HAP-1 (cell line): ENCODE measurements at regions not wholly inside any gene's neighbourhood (a gene's known extent, or its start where the extent isn't known, plus 50 kb on each side); places are given as distances from the start of the nearest gene placed in this dataset.
"Not testable (repeated sequence)": the region's sequence is repeated elsewhere in the genome, so short reads cannot be mapped to it uniquely, and the experiment has no call there.

Experiments used
- DNase-seq, 2 experiments: peaks; one replicate each; pipeline ENCODE4 v3.0.0-alpha.2; 2016 to 2020; ENCODE audit warnings: low spot score in 2 of 2
- H3K27me3 ChIP-seq: fragments of 250-450 bp; sonication (Bioruptor Pico); 2 replicates; pipeline ENCODE4 v1.5.1; 2020; ENCODE audit warnings: low read depth, mild to moderate bottlenecking, moderate library complexity
- H3K36me3 ChIP-seq: fragments of 250-450 bp; sonication (Bioruptor Pico); replicated peaks from 2 replicates; pipeline ENCODE4 v1.5.1; 2020; ENCODE audit warnings: mild to moderate bottlenecking
- H3K4me1 ChIP-seq: fragments of 250-450 bp; sonication (Bioruptor Pico); 2 replicates; pipeline ENCODE4 v1.5.1; 2020; ENCODE audit warnings: mild to moderate bottlenecking
- H3K4me3 ChIP-seq: fragments of 250-450 bp; sonication (Bioruptor Pico); 2 replicates; pipeline ENCODE4 v1.5.1; 2020; ENCODE audit warnings: mild to moderate bottlenecking, moderate library complexity
- H3K9me3 ChIP-seq: fragments of 250-450 bp; sonication (Bioruptor Pico); 2 replicates; pipeline ENCODE4 v1.5.1; 2020; ENCODE audit warnings: mild to moderate bottlenecking, moderate library complexity
- in situ Hi-C: fragments of 300-500 bp; cut with MboI; formaldehyde crosslinking; loops from 3 replicates; pipeline ENCODE4 v1.14.3; 2020; ENCODE audit warnings: low sequenced_read_pairs, inconsistent platforms, mixed read lengths

GRCh38 chr9:65441324-65441920, 156.4 kb upstream of the FOXD4L5 start:
- DNase-seq, H3K4me3 ChIP-seq, in situ Hi-C loops: not testable (repeated sequence)

GRCh38 chr9:65437724-65438123, 152.7 kb upstream of the FOXD4L5 start:
- no peak for DNase-seq

More at GRCh38 chr9:65441324-65441920, 156.4 kb upstream of the FOXD4L5 start:
- not testable (repeated sequence) for H3K27me3 ChIP-seq, H3K9me3 ChIP-seq, H3K4me1 ChIP-seq, H3K36me3 ChIP-seq

DNA sequence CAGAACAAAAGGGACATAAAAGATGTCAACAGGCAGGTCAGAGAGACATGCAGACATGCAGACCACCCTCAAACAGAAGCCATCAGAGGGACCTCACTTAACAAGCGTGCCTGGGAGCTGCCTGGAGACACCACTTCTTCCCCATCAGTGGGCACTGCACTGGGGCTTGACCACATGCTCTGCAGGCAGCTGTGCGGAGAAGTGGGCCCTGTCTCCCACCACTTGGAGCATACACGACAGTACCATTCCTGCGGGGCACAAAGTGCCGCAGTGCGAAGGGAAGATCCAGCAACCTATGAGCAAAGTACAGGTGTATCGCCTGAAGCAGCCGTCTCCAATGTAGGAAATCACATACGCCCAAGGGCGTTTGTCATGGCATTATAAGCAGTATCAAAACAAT, 150.5 kb upstream of the FOXD4L5 start:
- no peak for DNase-seq
- H3K36me3 ChIP-seq = no peaks in the 10 kb centered on the region
- H3K4me1 ChIP-seq = no peaks in the 10 kb centered on the region
- no peak overlapping the region for H3K4me3 ChIP-seq
- in situ Hi-C loops = no loop called here
- no peaks in the 10 kb centered on the region for H3K27me3 ChIP-seq
- H3K9me3 ChIP-seq = no peaks in the 10 kb centered on the region

More at GRCh38 chr9:65437724-65438123, 152.7 kb upstream of the FOXD4L5 start:
- H3K4me3 ChIP-seq = no peak overlapping the region
- no peaks in the 10 kb centered on the region for H3K9me3 ChIP-seq
- no peaks in the 10 kb centered on the region for H3K4me1 ChIP-seq
- H3K36me3 ChIP-seq = no peaks in the 10 kb centered on the region
- in situ Hi-C loops = no loop called here
- H3K27me3 ChIP-seq = no peaks in the 10 kb centered on the region

DNA sequence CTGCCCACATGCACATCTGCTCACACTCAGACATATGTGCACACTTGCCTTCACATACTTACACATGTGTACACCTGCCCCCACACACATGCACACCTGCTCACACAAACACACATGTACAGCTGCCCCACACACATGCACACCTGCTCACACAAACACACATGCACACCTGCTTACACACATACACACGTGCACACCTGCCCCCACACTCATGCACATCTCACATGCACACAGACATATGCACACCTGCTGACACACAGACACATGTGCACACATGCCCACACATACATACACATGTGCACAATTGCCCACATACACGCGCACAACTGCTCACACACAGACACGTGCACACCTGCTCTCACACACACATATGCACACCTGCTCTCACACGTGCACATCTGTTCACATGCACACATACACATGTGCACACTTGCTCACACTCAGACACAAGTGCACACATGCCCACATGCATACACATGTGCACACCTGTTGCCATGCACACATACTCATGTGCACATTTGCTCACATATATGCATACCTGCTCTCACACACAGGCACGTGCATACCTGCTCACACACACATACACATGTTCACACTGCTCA, 147.8 kb upstream of the FOXD4L5 start:
- H3K4me1 ChIP-seq = no peaks in the 10 kb centered on the region
- no peaks in the 10 kb centered on the region for H3K36me3 ChIP-seq
- in situ Hi-C loops = no loop called here
- DNase-seq = no peak
- no peaks in the 10 kb centered on the region for H3K9me3 ChIP-seq
- H3K4me3 ChIP-seq = no peak overlapping the region
- no peaks in the 10 kb centered on the region for H3K27me3 ChIP-seq

DNA sequence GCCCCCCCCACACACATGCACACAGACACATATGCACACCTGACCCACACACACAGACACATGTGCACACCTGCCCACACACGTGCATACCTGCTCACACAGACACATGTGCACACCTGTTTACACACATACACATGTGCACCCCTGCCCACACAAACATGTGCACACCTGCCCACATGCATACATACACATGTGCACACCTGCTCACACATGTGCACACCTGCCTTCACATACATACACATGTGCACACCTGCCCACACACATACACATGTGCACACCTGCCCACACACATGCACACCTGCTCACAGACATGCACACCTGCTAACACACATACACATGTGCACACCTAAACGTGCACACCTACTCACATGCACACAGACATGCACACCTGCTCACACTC, 147.0 kb upstream of the FOXD4L5 start:
- H3K4me3 ChIP-seq = no peak overlapping the region
- H3K36me3 ChIP-seq = no peaks in the 10 kb centered on the region
- no peak for DNase-seq
- H3K27me3 ChIP-seq = no peaks in the 10 kb centered on the region
- H3K9me3 ChIP-seq = no peaks in the 10 kb centered on the region
- no peaks in the 10 kb centered on the region for H3K4me1 ChIP-seq
- in situ Hi-C loops = no loop called here

DNA sequence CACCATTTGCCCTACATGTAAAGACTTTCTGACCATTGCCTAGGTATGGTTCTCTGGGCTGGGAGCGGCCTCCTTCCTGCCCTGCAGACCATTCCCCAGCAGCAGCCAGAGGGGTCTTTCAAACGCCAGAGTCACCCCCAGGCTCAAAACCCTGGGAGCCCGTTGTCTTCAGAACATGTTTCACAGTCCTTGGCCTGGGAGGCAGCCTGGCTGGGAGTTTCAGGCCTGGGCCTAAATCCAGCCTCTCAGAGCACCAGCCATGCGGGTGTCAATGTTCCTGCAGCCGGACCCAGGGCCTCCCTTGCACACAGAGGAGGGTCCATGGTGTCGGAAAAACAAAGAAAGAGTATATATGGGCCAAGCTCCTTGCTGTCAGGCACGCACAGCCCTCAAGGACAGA, 145.2 kb upstream of the FOXD4L5 start:
- in situ Hi-C loops = no loop called here
- Histone ChIP-seq H3K27me3 (no peaks in the 10 kb centered on the region), H3K4me3 (no peak overlapping the region), H3K4me1 (no peaks in the 10 kb centered on the region), H3K36me3 (no peaks in the 10 kb centered on the region), H3K9me3 (no peaks in the 10 kb centered on the region; the same call in 1 of the 2 replicates)
- DNase-seq = no peak

GRCh38 chr9:65427361-65427760, 142.4 kb upstream of the FOXD4L5 start:
- H3K27me3 ChIP-seq, DNase-seq, H3K4me1 ChIP-seq, H3K36me3 ChIP-seq, in situ Hi-C loops, H3K9me3 ChIP-seq, H3K4me3 ChIP-seq: not testable (repeated sequence)

- DNase-seq, H3K9me3 ChIP-seq, H3K4me1 ChIP-seq, H3K4me3 ChIP-seq, in situ Hi-C loops, H3K36me3 ChIP-seq, H3K27me3 ChIP-seq: not testable (repeated sequence)
Measured at GRCh38 chr9:65426813-65427212, 141.8 kb upstream of the FOXD4L5 start.

GRCh38 chr9:65426231-65426630, 141.2 kb upstream of the FOXD4L5 start:
- H3K4me3 ChIP-seq = no peak overlapping the region
- no peak for DNase-seq
- in situ Hi-C loops = no loop called here
- H3K27me3 ChIP-seq = no peaks in the 10 kb centered on the region
- H3K4me1 ChIP-seq = no peaks in the 10 kb centered on the region
- H3K9me3 ChIP-seq = no peaks in the 10 kb centered on the region; the same call in 1 of the 2 replicates
- H3K36me3 ChIP-seq = no peaks in the 10 kb centered on the region

DNA sequence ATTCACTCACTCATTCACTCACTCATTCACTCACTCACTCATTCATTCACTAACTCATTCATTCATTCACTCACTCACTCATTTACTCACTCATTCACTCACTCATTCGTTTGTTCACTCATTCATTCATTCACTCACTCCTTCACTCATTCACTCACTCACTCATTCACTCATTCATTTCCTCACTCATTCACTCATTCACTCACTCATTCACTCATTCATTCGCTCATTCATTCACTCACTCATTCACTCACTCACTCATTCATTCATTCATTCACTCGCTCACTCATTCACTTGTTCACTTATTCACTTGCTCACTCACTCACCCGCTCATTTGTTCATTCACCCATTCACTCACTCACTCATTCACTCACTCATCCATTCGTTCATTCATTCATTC, 140.2 kb upstream of the FOXD4L5 start:
- in situ Hi-C loops, H3K4me3 ChIP-seq, DNase-seq, H3K9me3 ChIP-seq, H3K27me3 ChIP-seq, H3K4me1 ChIP-seq, H3K36me3 ChIP-seq: not testable (repeated sequence)

- H3K9me3 ChIP-seq, H3K36me3 ChIP-seq, H3K27me3 ChIP-seq, H3K4me1 ChIP-seq, in situ Hi-C loops, H3K4me3 ChIP-seq, DNase-seq: not testable (repeated sequence)
Measured at GRCh38 chr9:65424437-65424984, 139.5 kb upstream of the FOXD4L5 start.

GRCh38 chr9:65423691-65424436, 138.9 kb upstream of the FOXD4L5 start:
- in situ Hi-C loops, H3K4me1 ChIP-seq, H3K9me3 ChIP-seq, DNase-seq, H3K27me3 ChIP-seq, H3K36me3 ChIP-seq, H3K4me3 ChIP-seq: not testable (repeated sequence)

DNA sequence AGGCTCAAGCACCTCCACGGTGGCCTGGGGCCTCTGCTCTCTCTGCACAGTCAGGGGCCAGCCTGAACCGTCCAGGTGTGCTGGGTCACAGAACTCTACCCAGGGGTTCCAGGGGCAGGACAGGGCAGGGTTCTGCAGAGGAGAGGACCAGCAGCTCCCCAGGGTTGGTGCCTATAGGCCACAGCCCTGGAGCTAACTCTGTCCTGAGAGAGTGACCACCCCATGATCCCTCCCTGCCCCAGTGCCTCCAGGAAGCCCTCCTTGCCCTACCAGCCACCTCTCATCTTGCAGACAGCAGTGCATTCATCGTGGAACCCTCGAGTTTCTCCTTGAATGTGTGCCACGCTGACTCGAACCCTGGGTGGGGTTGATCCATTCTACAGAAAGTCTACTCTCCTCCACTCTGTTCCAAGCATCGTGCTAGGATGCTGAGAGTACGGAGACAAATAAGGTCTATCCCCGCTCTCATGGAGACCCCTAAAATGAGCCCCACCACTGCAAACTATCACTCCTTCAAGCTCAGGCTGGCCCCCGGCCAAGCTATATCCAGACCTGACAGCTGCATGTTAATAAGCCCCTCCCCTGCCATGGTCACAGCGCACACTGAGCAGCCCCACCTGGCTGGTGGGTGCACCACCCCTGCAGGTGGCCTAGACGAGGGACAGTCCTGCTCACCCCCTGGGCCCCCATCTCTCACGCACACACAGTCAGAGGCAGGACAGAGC, 138.1 kb upstream of the FOXD4L5 start:
- H3K4me3 ChIP-seq, H3K4me1 ChIP-seq, H3K9me3 ChIP-seq, H3K36me3 ChIP-seq, DNase-seq, H3K27me3 ChIP-seq, in situ Hi-C loops: not testable (repeated sequence)

- H3K4me1 ChIP-seq, in situ Hi-C loops, DNase-seq, H3K9me3 ChIP-seq, H3K36me3 ChIP-seq, H3K4me3 ChIP-seq, H3K27me3 ChIP-seq: not testable (repeated sequence)
Measured at GRCh38 chr9:65421486-65421885, 136.5 kb upstream of the FOXD4L5 start.
